Upper lobe of left lung (tissue), 6 donors: ENCODE measurements at regions not wholly inside any gene's neighbourhood (a gene's known extent, or its start where the extent isn't known, plus 50 kb on each side); places are given as distances from the start of the nearest gene placed in this dataset.

Source experiments
- ATAC-seq, 2 donors: fragments of 200-7000 bp; cut with Tn5 transposase; one replicate each; pipeline ENCODE4 v1.9.1; 2022; ENCODE audit warnings: mild to moderate bottlenecking in 2 of 2, moderate library complexity in 2 of 2; ENCODE audit not compliant: low FRiP score in 2 of 2
- DNase-seq, 2 donors: peaks; one replicate each; pipeline ENCODE4 v3.0.0-alpha.2; 2019 to 2020
- H3K27ac ChIP-seq, 4 donors: fragments of 200-600 bp; sonication (generic); one replicate each; pipeline ENCODE4 v1.5.1; 2016 to 2019
- H3K27me3 ChIP-seq, 4 donors: fragments of 200-600 bp; sonication (generic); one replicate each; pipeline ENCODE4 v1.5.1; 2017 to 2019
- H3K36me3 ChIP-seq, 4 donors: fragments of 200-600 bp; sonication (generic); one replicate each; pipeline ENCODE4 v1.5.1; 2016 to 2019
- H3K4me1 ChIP-seq, 4 donors: fragments of 200-600 bp; sonication (generic); one replicate each; pipeline ENCODE4 v1.5.1; 2018 to 2019
- H3K4me3 ChIP-seq, 4 donors: fragments of 200-600 bp; sonication (generic); one replicate each; pipeline ENCODE4 v1.5.1; 2017 to 2019; ENCODE audit warnings: mild to moderate bottlenecking in 2 of 4, moderate library complexity in 1 of 4
- H3K9me3 ChIP-seq, 4 donors: fragments of 200-600 bp; sonication (generic); one replicate each; pipeline ENCODE4 v1.5.1; 2018 to 2019
- EP300 ChIP-seq, 4 donors: sonication (generic); formaldehyde crosslinking; IDR thresholded peaks; one replicate each; pipeline ENCODE4 v1.5.1; 2017; ENCODE audit warnings: antibody characterized with exemption in 4 of 4, control low read depth in 2 of 4
- POLR2A ChIP-seq, 4 donors: fragments of 450-650 bp; IDR thresholded peaks; one replicate each; pipeline ENCODE4 v1.5.1; 2016 to 2017; ENCODE audit warnings: antibody characterized with exemption in 4 of 4, mild to moderate bottlenecking in 2 of 4
- POLR2AphosphoS5 ChIP-seq, 2 donors: sonication (generic); formaldehyde crosslinking; IDR thresholded peaks; one replicate each; pipeline ENCODE4 v1.5.1; 2017; ENCODE audit warnings: antibody characterized with exemption in 2 of 2
- WGBS, 2 donors: methylation state at CpG; one replicate each; pipeline ENCODE4 v1.1.5; 2017 to 2018; 5-methylcytosine and 5-hydroxymethylcytosine counted together
- TF ChIP-seq, protein P1 (sequence below), 6 experiments: fragments of 450-650 bp in 4 of 6; fragments of 200-600 bp in 2 of 6; sonication (generic) in 2 of 6; IDR thresholded peaks; one replicate each; pipeline ENCODE4 v1.5.1; 2016 to 2019; ENCODE audit warnings: antibody characterized with exemption in 6 of 6
- donor health status: DM: no; HTN: no; CAD: no; lungs with moderate emphysema.
- donor health status: DM: no; HTN: yes; CAD: no; lungs with severe emphysema.

DNA sequence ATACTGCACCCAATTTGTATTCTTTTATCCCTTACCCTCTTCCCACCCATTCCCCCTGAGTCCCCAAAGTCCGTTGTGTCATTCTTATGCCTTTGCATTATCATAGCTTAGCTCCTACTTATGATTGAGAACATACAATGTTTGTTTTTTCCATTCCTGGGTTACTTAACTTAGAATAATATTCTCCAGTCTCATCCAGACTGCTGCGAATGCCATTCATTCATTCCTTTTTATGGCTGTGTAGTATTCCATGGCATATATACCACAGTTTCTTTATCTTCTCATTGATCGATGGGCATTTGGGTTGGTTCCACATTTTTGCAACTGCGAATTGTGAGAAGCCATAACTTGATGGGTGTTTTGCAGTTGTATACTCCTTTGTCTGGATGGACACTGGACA is 62.8 kb downstream of the FHIP1A start:
- Histone ChIP-seq H3K27me3 (no peaks in the 10 kb centered on the region), H3K4me1 (peaks cover 0 to 5% (median 0%) of the 10 kb centered on the region in 4 donors), H3K9me3 (no peaks in the 10 kb centered on the region), H3K27ac (no peak overlapping the region), H3K36me3 (no peaks in the 10 kb centered on the region), H3K4me3 (no peak overlapping the region)
- no peak for TF ChIP-seq POLR2AphosphoS5 (IDR thresholded peaks at IDR 0.05)
- no peak for TF ChIP-seq EP300 (IDR thresholded peaks at IDR 0.05)
- no peak for TF ChIP-seq POLR2A (IDR thresholded peaks at IDR 0.05)
- TF ChIP-seq, protein P1, sequence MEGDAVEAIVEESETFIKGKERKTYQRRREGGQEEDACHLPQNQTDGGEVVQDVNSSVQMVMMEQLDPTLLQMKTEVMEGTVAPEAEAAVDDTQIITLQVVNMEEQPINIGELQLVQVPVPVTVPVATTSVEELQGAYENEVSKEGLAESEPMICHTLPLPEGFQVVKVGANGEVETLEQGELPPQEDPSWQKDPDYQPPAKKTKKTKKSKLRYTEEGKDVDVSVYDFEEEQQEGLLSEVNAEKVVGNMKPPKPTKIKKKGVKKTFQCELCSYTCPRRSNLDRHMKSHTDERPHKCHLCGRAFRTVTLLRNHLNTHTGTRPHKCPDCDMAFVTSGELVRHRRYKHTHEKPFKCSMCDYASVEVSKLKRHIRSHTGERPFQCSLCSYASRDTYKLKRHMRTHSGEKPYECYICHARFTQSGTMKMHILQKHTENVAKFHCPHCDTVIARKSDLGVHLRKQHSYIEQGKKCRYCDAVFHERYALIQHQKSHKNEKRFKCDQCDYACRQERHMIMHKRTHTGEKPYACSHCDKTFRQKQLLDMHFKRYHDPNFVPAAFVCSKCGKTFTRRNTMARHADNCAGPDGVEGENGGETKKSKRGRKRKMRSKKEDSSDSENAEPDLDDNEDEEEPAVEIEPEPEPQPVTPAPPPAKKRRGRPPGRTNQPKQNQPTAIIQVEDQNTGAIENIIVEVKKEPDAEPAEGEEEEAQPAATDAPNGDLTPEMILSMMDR (IDR thresholded peaks at IDR 0.05): no peak
- ATAC-seq: no peak
- WGBS, 2 donors: 93 to 95% methylated on average over 4 of the region's 4 CpGs
- no peak for DNase-seq

DNA sequence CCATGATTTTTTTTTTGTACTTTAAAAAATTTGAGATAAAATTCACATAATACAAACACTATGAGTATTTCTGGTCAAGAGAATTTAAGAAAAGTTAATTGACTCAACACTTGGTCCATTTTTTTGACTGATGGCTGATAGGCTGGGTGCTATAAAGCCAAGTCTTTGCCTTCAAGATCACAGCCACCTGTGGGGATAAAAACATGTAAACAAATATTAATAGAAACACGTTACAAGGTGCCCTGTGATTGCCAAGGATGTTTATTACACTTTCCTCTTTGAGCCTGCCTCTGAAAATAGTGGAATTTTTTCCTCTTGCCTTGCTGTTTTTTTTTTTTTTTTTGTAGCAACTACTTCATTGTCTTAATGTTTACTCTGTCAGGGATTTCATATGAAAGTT is 63.3 kb downstream of the FHIP1A start:
- DNase-seq (no peak), ATAC-seq (no peak)
- Histone ChIP-seq H3K27ac (no peak overlapping the region), H3K4me3 (no peak overlapping the region), H3K27me3 (no peaks in the 10 kb centered on the region), H3K9me3 (no peaks in the 10 kb centered on the region), H3K4me1 (peaks cover 0 to 5% (median 0%) of the 10 kb centered on the region in 4 donors), H3K36me3 (no peaks in the 10 kb centered on the region)
- WGBS, 2 donors: 34 to 48% methylated on average over 1 of the region's 1 CpG
- no peak for TF ChIP-seq POLR2A (IDR thresholded peaks at IDR 0.05)
- TF ChIP-seq, protein P1 (IDR thresholded peaks at IDR 0.05): no peak
- TF ChIP-seq EP300 (IDR thresholded peaks at IDR 0.05): no peak
- TF ChIP-seq POLR2AphosphoS5 (IDR thresholded peaks at IDR 0.05): no peak

DNA sequence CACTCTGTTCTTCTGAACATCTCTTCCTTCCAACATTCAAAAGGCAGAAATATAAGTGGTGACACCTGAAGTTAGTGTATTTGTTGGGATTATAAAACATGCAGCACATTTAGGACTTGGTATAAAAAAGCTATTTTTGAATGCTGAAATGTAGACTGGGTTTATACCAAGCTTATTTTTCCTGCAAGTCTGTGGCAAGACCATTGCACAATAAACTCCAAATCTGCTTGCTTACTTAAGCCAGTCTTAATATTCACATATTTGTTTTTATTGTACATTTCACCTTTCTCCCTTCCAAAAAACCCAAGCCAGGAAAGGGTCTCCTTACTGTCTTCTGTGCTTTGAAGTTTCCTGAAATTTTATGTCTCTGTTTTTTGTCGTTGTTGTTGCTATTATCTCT is 63.7 kb downstream of the FHIP1A start:
- WGBS, 2 donors: 38 to 53% methylated on average over 1 of the region's 1 CpG
- no peak for DNase-seq
- Histone ChIP-seq H3K9me3 (no peaks in the 10 kb centered on the region), H3K27me3 (no peaks in the 10 kb centered on the region), H3K4me1 (peaks cover 0 to 5% (median 0%) of the 10 kb centered on the region in 4 donors), H3K36me3 (no peaks in the 10 kb centered on the region), H3K4me3 (no peak overlapping the region), H3K27ac (no peak overlapping the region)
- TF ChIP-seq, protein P1 (IDR thresholded peaks at IDR 0.05): no peak
- no peak for ATAC-seq

DNA sequence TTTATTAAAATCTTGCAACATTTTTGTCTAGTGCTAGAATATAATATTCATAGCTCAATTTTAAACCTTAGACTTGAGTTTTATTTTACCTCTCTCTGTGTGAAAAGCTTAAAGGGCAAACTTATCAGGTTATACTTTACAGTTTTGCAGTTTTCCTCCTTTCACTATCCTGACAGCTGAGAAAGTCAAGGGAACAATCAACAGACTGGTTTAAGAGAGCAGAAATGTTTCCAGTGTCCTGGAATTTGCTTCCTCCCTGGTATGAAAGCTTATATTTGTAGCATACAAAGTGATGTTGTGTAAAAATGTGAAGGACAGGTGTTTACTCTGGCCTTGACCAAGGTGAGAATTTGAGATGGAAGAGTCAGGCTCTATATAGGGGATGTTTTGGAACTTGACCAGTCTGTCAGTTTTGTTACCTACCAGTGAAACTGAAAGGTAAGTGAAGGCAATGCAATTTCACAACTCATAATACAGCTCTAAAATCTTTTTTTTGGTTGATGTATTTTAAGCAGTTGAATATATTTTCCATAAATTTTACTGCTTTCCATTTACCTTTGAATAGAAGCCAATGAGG is 64.6 kb downstream of the FHIP1A start:
- Histone ChIP-seq H3K4me1 (peaks cover 0 to 5% (median 0%) of the 10 kb centered on the region in 4 donors), H3K4me3 (no peak overlapping the region), H3K36me3 (no peaks in the 10 kb centered on the region), H3K9me3 (no peaks in the 10 kb centered on the region), H3K27ac (no peak overlapping the region), H3K27me3 (no peaks in the 10 kb centered on the region)
- ATAC-seq (no peak), DNase-seq (no peak)
- TF ChIP-seq EP300 (IDR thresholded peaks at IDR 0.05): no peak
- TF ChIP-seq, protein P1 (IDR thresholded peaks at IDR 0.05): no peak
- no peak for TF ChIP-seq POLR2AphosphoS5 (IDR thresholded peaks at IDR 0.05)
- TF ChIP-seq POLR2A (IDR thresholded peaks at IDR 0.05): no peak

DNA sequence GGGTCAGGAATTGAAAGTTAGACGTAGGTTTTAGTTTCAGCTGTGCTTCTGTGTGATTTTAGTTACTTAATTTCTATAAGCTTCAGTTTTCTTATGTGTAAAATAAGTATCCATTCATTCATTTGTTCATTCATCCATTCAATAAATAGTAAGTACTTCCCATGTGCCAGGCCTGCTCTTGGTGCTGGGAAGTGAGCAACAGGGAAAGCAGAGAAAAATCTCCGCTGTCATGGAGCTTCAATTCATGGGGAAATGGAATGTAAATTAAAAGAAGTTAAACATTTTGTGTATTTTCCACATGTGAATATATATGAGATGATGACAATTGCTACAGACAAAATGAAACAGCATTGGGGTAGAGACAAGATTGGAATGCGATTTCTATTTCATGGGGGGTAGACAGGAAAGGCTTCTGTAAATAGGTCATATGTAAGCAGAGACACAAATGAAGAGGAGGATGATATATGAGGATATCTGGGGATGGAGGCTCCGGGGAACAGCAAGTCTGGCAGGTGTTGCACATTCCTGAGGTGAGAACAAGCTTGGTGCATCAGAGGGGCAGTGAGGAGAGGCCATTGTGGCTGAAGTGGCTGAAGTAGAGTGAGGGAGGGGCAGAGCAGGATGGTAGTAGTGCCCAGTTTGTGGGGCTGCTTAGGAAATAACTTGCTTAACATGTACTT is 66.2 kb downstream of the FHIP1A start:
- DNase-seq (peak in 1 of 2 donors; percentile 28), ATAC-seq (no peak)
- Histone ChIP-seq H3K36me3 (no peaks in the 10 kb centered on the region), H3K4me3 (no peak overlapping the region), H3K4me1 (peaks cover 0 to 5% (median 0%) of the 10 kb centered on the region in 4 donors), H3K27me3 (no peaks in the 10 kb centered on the region), H3K9me3 (no peaks in the 10 kb centered on the region), H3K27ac (no peak overlapping the region)
- 73 to 74% methylated on average over 4 of the region's 4 CpGs for WGBS, 2 donors
- TF ChIP-seq POLR2A (IDR thresholded peaks at IDR 0.05) (no peak), EP300 (IDR thresholded peaks at IDR 0.05) (no peak), POLR2AphosphoS5 (IDR thresholded peaks at IDR 0.05) (no peak)
- TF ChIP-seq, protein P1 (IDR thresholded peaks at IDR 0.05): no peak
